Fibroblast of mammary gland (primary cell): ENCODE measurements at regions not wholly inside any gene's neighbourhood (a gene's known extent, or its start where the extent isn't known, plus 50 kb on each side); places are given as distances from the start of the nearest gene placed in this dataset.
"Not testable (repeated sequence)": the region's sequence is repeated elsewhere in the genome, so short reads cannot be mapped to it uniquely, and the experiment has no call there.

Experiments used
- DNase-seq: peaks from one replicate; pipeline ENCODE4 v3.0.0-alpha.2; 2010; ENCODE audit warnings: low read depth
- H3K4me3 ChIP-seq: 2 replicates; pipeline ENCODE4 v1.5.1; 2011; ENCODE audit warnings: low read depth, mild to moderate bottlenecking, low read length, moderate library complexity; ENCODE audit not compliant: control insufficient read depth
- TF ChIP-seq, protein P1 (sequence below): conservative IDR thresholded peaks from 2 replicates; pipeline ENCODE4 v1.5.1; 2011; ENCODE audit warnings: low read depth, low read length, inconsistent platforms; ENCODE audit not compliant: control insufficient read depth, insufficient read depth

DNA sequence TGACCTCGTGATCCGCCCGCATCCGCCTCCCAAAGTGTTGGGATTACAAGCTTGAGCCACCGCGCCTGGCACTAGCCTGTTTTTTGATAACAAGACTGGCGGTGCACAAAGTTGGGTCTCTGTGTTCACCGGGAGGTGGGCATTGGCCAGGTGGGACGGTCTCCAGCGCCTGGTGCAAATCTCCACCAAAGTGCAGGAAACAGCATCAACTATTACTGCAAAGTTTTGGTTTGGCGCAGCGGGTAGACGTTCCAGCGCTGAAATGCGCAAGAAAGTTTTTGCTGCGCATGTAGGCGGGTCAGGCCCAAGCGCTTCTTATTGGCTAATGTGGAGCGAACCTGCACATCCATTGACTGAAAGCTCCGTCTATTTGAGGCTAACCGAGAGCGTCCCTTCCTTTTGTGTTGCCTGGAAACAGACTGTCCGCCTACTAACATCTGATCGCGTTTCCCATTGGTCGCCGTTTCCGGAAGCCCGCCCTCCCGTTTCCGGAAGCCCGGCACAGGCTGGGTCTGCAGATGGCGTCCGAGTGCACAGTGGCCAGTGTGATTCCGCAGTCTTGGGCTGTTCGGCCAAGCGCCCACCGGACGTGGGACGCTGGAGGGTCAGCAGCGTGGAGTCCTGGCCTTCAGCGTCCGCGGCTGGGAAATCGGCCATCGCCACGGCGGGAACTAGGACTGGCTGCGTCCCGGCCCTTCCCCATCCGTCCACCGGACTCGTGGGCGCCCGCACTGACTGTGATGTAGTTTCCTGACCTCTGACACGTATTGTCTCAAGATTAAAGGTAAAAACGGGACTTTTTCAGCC, 53.3 kb upstream of the ZNF527 start:
- TF ChIP-seq, protein P1, sequence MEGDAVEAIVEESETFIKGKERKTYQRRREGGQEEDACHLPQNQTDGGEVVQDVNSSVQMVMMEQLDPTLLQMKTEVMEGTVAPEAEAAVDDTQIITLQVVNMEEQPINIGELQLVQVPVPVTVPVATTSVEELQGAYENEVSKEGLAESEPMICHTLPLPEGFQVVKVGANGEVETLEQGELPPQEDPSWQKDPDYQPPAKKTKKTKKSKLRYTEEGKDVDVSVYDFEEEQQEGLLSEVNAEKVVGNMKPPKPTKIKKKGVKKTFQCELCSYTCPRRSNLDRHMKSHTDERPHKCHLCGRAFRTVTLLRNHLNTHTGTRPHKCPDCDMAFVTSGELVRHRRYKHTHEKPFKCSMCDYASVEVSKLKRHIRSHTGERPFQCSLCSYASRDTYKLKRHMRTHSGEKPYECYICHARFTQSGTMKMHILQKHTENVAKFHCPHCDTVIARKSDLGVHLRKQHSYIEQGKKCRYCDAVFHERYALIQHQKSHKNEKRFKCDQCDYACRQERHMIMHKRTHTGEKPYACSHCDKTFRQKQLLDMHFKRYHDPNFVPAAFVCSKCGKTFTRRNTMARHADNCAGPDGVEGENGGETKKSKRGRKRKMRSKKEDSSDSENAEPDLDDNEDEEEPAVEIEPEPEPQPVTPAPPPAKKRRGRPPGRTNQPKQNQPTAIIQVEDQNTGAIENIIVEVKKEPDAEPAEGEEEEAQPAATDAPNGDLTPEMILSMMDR: peak; percentile 3
- peak overlapping the region; percentile 91 for H3K4me3 ChIP-seq

DNA sequence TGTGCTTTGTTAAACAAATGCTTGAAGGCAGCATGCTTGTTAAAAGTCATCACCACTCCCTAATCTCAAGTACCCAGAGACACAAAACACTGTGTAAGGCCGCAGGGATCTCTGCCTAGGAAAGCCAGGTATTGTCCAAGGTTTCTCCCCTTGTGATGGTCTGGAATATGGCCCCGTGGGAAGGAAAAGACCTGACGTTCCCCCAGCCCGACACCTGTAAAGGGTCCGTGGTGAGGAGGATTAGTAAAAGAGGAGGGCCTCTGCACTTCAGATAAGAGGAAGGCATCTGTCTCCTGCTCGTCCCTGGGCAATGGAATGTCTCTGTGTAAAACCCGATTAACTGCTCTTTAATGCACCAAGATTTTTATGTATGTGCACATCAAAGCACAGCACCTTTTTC, 49.9 kb upstream of the ZNF527 start:
- not testable (repeated sequence) for DNase-seq, H3K4me3 ChIP-seq

More for the DNA sequence above, 53.3 kb upstream of the ZNF527 start:
- peak; percentile 99 for DNase-seq
